Cardiac fibroblast (primary cell): ENCODE measurements at regions not wholly inside any gene's neighbourhood (a gene's known extent, or its start where the extent isn't known, plus 50 kb on each side); places are given as distances from the start of the nearest gene placed in this dataset.

ENCODE experiments used
- DNase-seq, 2 donors: peaks; one replicate each; pipeline versions ENCODE4 v3.0.0 to v3.0.0-alpha.2; 2010; ENCODE audit warnings: low read depth in 2 of 2
- H3K4me3 ChIP-seq, 2 donors: replicated peaks in 1 of 2; 1 replicate in 1 of 2; 2 replicates in 1 of 2; pipeline ENCODE4 v1.5.1; 2011; ENCODE audit warnings: low read depth in 2 of 2, low read length in 2 of 2, mild to moderate bottlenecking in 2 of 2, moderate library complexity in 1 of 2
- CTCF ChIP-seq: IDR thresholded peaks from one replicate; pipeline ENCODE4 v1.5.1; 2011; ENCODE audit warnings: low read depth, mild to moderate bottlenecking, low read length, inconsistent platforms

- no peak overlapping the region for H3K4me3 ChIP-seq
- DNase-seq: no peak
- no peak for TF ChIP-seq CTCF
Observed at GRCh38 chr12:19646599-19646998, 207.3 kb downstream of the AEBP2 start.

- H3K4me3 ChIP-seq: no peak overlapping the region
- TF ChIP-seq CTCF: no peak
- no peak for DNase-seq
Observed at GRCh38 chr12:19647806-19648556, 208.7 kb downstream of the AEBP2 start.

GRCh38 chr12:19648591-19648990 is 209.3 kb downstream of the AEBP2 start:
- DNase-seq: no peak
- no peak for TF ChIP-seq CTCF
- no peak overlapping the region for H3K4me3 ChIP-seq

- no peak for TF ChIP-seq CTCF
- no peak for DNase-seq
- H3K4me3 ChIP-seq: no peak overlapping the region
Observed at GRCh38 chr12:19652386-19652785, 213.1 kb downstream of the AEBP2 start.

GRCh38 chr12:19654650-19655376 is 215.5 kb downstream of the AEBP2 start:
- peak; percentile 38 to 44 for DNase-seq

GRCh38 chr12:19657118-19657731 is 217.9 kb downstream of the AEBP2 start:
- DNase-seq: no peak

More at GRCh38 chr12:19654650-19655376, 215.5 kb downstream of the AEBP2 start:
- H3K4me3 ChIP-seq: no peak overlapping the region
- TF ChIP-seq CTCF: no peak

More at GRCh38 chr12:19657118-19657731, 217.9 kb downstream of the AEBP2 start:
- no peak overlapping the region for H3K4me3 ChIP-seq
- TF ChIP-seq CTCF: no peak
